Urinary bladder (tissue), 3 donors: ENCODE measurements at regions not wholly inside any gene's neighbourhood (a gene's known extent, or its start where the extent isn't known, plus 50 kb on each side); places are given as distances from the start of the nearest gene placed in this dataset.

Experiments used
- DNase-seq: peaks from one replicate; pipeline ENCODE4 v3.0.0-alpha.2; 2015; ENCODE audit errors: extremely low spot score
- H3K27ac ChIP-seq: one replicate; pipeline ENCODE4 v1.5.1; 2013; ENCODE audit warnings: low read depth, mild to moderate bottlenecking, moderate library complexity
- H3K36me3 ChIP-seq: one replicate; pipeline ENCODE4 v1.6.1; 2013; ENCODE audit warnings: mild to moderate bottlenecking, moderate library complexity; ENCODE audit not compliant: insufficient read depth
- H3K4me1 ChIP-seq: one replicate; pipeline ENCODE4 v1.6.1; 2013; ENCODE audit warnings: mild to moderate bottlenecking, moderate library complexity; ENCODE audit not compliant: insufficient read depth
- H3K4me3 ChIP-seq: one replicate; pipeline ENCODE4 v1.5.1; 2013; ENCODE audit warnings: low read depth, low read length
- WGBS: extraction: QIAGEN DNeasy Blood & Tissue Kit; methylation state at CpG from one replicate; pipeline ENCODE4 v1.1.7; 2013; 5-methylcytosine and 5-hydroxymethylcytosine counted together
- donor health status: healthy with polysubstance abuse.
- donor health status: healthy.

GRCh38 chr1:221815660-221816059 lies 73.8 kb upstream of the DUSP10 start:
- DNase-seq, result no peak
- Histone ChIP-seq H3K4me3 (no peak overlapping the region), H3K36me3 (no peaks in the 10 kb centered on the region), H3K27ac (no peak overlapping the region), H3K4me1 (no peaks in the 10 kb centered on the region)
- 91% methylated on average over 1 of the region's 1 CpG for WGBS

GRCh38 chr1:221813887-221814286 lies 72.0 kb upstream of the DUSP10 start:
- Histone ChIP-seq H3K27ac (no peak overlapping the region), H3K36me3 (no peaks in the 10 kb centered on the region), H3K4me3 (no peak overlapping the region), H3K4me1 (no peaks in the 10 kb centered on the region)
- DNase-seq, result no peak
- WGBS, result 65% methylated on average over 1 of the region's 1 CpG

GRCh38 chr1:221812905-221813597 lies 71.2 kb upstream of the DUSP10 start:
- DNase-seq, result no peak
- no peaks in the 10 kb centered on the region for H3K4me1 ChIP-seq
- no peak overlapping the region for H3K27ac ChIP-seq
- no peaks in the 10 kb centered on the region for H3K36me3 ChIP-seq
- H3K4me3 ChIP-seq, result no peak overlapping the region
- WGBS, result 80% methylated on average over 8 of the region's 8 CpGs

GRCh38 chr1:221812088-221812752 lies 70.3 kb upstream of the DUSP10 start:
- 90% methylated on average over 2 of the region's 2 CpGs for WGBS
- H3K4me1 ChIP-seq, result no peaks in the 10 kb centered on the region
- no peak for DNase-seq
- no peak overlapping the region for H3K4me3 ChIP-seq
- H3K27ac ChIP-seq, result no peak overlapping the region
- H3K36me3 ChIP-seq, result no peaks in the 10 kb centered on the region

- DNase-seq, result no peak
- Histone ChIP-seq H3K36me3 (no peaks in the 10 kb centered on the region), H3K4me3 (no peak overlapping the region), H3K4me1 (no peaks in the 10 kb centered on the region), H3K27ac (no peak overlapping the region)
- 90% methylated on average over 2 of the region's 2 CpGs for WGBS
These were observed 68.5 kb upstream of the DUSP10 start for GRCh38 chr1:221810406-221810805.

GRCh38 chr1:221809091-221810029 lies 67.5 kb upstream of the DUSP10 start:
- H3K36me3 ChIP-seq, result no peaks in the 10 kb centered on the region
- H3K27ac ChIP-seq, result no peak overlapping the region
- H3K4me3 ChIP-seq, result no peak overlapping the region
- WGBS, result 60% methylated on average over 12 of the region's 12 CpGs
- no peaks in the 10 kb centered on the region for H3K4me1 ChIP-seq
- no peak for DNase-seq

GRCh38 chr1:221806984-221807383 lies 65.1 kb upstream of the DUSP10 start:
- H3K27ac ChIP-seq, result no peak overlapping the region

GRCh38 chr1:221806236-221806635 lies 64.3 kb upstream of the DUSP10 start:
- H3K36me3 ChIP-seq, result no peaks in the 10 kb centered on the region
- no peak overlapping the region for H3K27ac ChIP-seq
- DNase-seq, result no peak
- H3K4me1 ChIP-seq, result no peaks in the 10 kb centered on the region
- H3K4me3 ChIP-seq, result no peak overlapping the region
- 87% methylated on average over 1 of the region's 1 CpG for WGBS

More at GRCh38 chr1:221806984-221807383, 65.1 kb upstream of the DUSP10 start:
- Histone ChIP-seq H3K4me3 (no peak overlapping the region), H3K4me1 (no peaks in the 10 kb centered on the region), H3K36me3 (no peaks in the 10 kb centered on the region)
- no peak for DNase-seq

GRCh38 chr1:221805121-221805520 lies 63.2 kb upstream of the DUSP10 start:
- no peak overlapping the region for H3K4me3 ChIP-seq
- 98% methylated on average over 1 of the region's 1 CpG for WGBS
- no peak overlapping the region for H3K27ac ChIP-seq
- H3K36me3 ChIP-seq, result no peaks in the 10 kb centered on the region
- no peak for DNase-seq
- H3K4me1 ChIP-seq, result no peaks in the 10 kb centered on the region

- Histone ChIP-seq H3K36me3 (no peaks in the 10 kb centered on the region), H3K4me1 (no peaks in the 10 kb centered on the region), H3K4me3 (no peak overlapping the region), H3K27ac (no peak overlapping the region)
- WGBS, result 91% methylated on average over 3 of the region's 3 CpGs
- no peak for DNase-seq
These were observed 62.4 kb upstream of the DUSP10 start for GRCh38 chr1:221804303-221804702.

GRCh38 chr1:221801773-221802516 lies 60.1 kb upstream of the DUSP10 start:
- no peaks in the 10 kb centered on the region for H3K4me1 ChIP-seq
- H3K36me3 ChIP-seq, result no peaks in the 10 kb centered on the region
- no peak overlapping the region for H3K27ac ChIP-seq
- no peak for DNase-seq
- no peak overlapping the region for H3K4me3 ChIP-seq
- 56% methylated on average over 1 of the region's 1 CpG for WGBS

- DNase-seq, result no peak
- H3K4me3 ChIP-seq, result no peak overlapping the region
- H3K27ac ChIP-seq, result no peak overlapping the region
- H3K36me3 ChIP-seq, result no peaks in the 10 kb centered on the region
- 96% methylated on average over 3 of the region's 3 CpGs for WGBS
- no peaks in the 10 kb centered on the region for H3K4me1 ChIP-seq
These were observed 59.4 kb upstream of the DUSP10 start for GRCh38 chr1:221801251-221801661.

GRCh38 chr1:221800831-221801230 lies 58.9 kb upstream of the DUSP10 start:
- no peaks in the 10 kb centered on the region for H3K4me1 ChIP-seq
- DNase-seq, result no peak
- no peaks in the 10 kb centered on the region for H3K36me3 ChIP-seq
- 83% methylated on average over 3 of the region's 3 CpGs for WGBS
- no peak overlapping the region for H3K27ac ChIP-seq
- no peak overlapping the region for H3K4me3 ChIP-seq
